ENCODE measurements at regions not wholly inside any gene's neighbourhood (a gene's known extent, or its start where the extent isn't known, plus 50 kb on each side); places are given as distances from the start of the nearest gene placed in this dataset.

GRCh38 chr6:167669553-167669849 is 157.2 kb upstream of the AFDN start:
- H3K9me3 ChIP-seq (ENCODE audit: low read length) = no peaks in the 10 kb centered on the region
- DNase-seq (ENCODE audit: low spot score) (no peak), FAIRE-seq (no peak), ATAC-seq (no peak)
- no TSS peak for BruUV-seq (replicated peaks)
- H3K4me2 ChIP-seq (ENCODE audit: low read depth, low read length) = no peak overlapping the region
- no peaks in the 10 kb centered on the region for H4K20me1 ChIP-seq (ENCODE audit: insufficient read depth, low read length)
- intact Hi-C loops (cut with micrococcal nuclease; ENCODE audit: unreplicated experiment) (no loop called here), in situ Hi-C loops (cut with HindIII; ENCODE audit: extremely low pct_ligation_motif_present, low pct_unique_long_range_greater_than_20kb) (loop anchor here (5.0 kb wide), 1 partner anchor 102 kb away; no protein-coding TSS in a partner anchor)
- ChIA-PET POLR2A (interaction anchor here (0.5 kb wide), 1 partner anchor 92 kb away, joined by 4 read pairs; no protein-coding TSS in a partner anchor), CTCF (ENCODE audit: low intra/inter-chr PET ratio, low total read pairs) (no interaction called here)
- no peaks in the 10 kb centered on the region for H3K79me2 ChIP-seq (ENCODE audit: insufficient read depth, low read length)
- H3K27ac ChIP-seq (ENCODE audit: extremely low read length, insufficient read depth, low read length) = peak overlapping the region; percentile 2
- WGBS (ENCODE audit: low lambda C conversion rate) = 87% methylated on average over 8 of the region's 9 CpGs
- TF ChIP-seq SP4 (CRISPR knock-in tag; IDR thresholded peaks at IDR 0.05) (0 out of 2 replicates have a peak, but pooled peaks have one; percentile 6), HNRNPL (IDR thresholded peaks at IDR 0.05; ENCODE audit: low read depth, low read length) (0 out of 2 replicates have a peak, but pooled peaks have one; percentile 33), CHCHD3 (CRISPR knock-in tag; IDR thresholded peaks at IDR 0.05) (peak; percentile 79), ZBTB38 (CRISPR knock-in tag; IDR thresholded peaks at IDR 0.05) (0 out of 2 replicates have a peak, but pooled peaks have one; percentile 11), MBNL3 (CRISPR knock-in tag; conservative IDR thresholded peaks at IDR 0.05) (no peak), ZFP91 (CRISPR knock-in tag; IDR thresholded peaks at IDR 0.05; ENCODE audit: borderline replicate concordance) (peak; percentile 29; the same call in 1 of the 2 replicates), KDM5B (CRISPR knock-in tag; IDR thresholded peaks at IDR 0.05; ENCODE audit: borderline replicate concordance) (0 out of 2 replicates have a peak, but pooled peaks have one; percentile 6), HDAC6 (IDR thresholded peaks at IDR 0.05; ENCODE audit: low read depth, low read length) (no peak), ZNF724P (CRISPR knock-in tag; IDR thresholded peaks at IDR 0.05; ENCODE audit: borderline replicate concordance) (0 out of 2 replicates have a peak, but pooled peaks have one; percentile 33), ZNF451 (CRISPR knock-in tag; IDR thresholded peaks at IDR 0.05) (no peak), POGZ (CRISPR knock-in tag; IDR thresholded peaks at IDR 0.05) (no peak)
- H3K27me3 ChIP-seq (ENCODE audit: control insufficient read depth in 1 of 2, insufficient read depth in 2 of 2, low read length in 2 of 2) = no peaks in the 10 kb centered on the region
- no peak overlapping the region for H2AFZ ChIP-seq (ENCODE audit: low read length)
- peak overlapping the region; percentile 59; the same call in 1 of the 2 replicates for H3K9ac ChIP-seq (ENCODE audit: insufficient read depth, low read depth, low read length)
- H3K36me3 ChIP-seq (replicated peaks in 1 of 2; ENCODE audit: control insufficient read depth in 1 of 2, insufficient read depth in 2 of 2, low read length in 2 of 2) = no peaks in the 10 kb centered on the region
- no peak overlapping the region for H3K4me3 ChIP-seq (replicated peaks in 1 of 3; ENCODE audit: insufficient read depth in 1 of 3, low read depth in 2 of 3, low read length in 3 of 3)
- peaks cover 100% of the 10 kb centered on the region for H3K4me1 ChIP-seq (ENCODE audit: insufficient read depth, low read length)
